Endothelial cell of umbilical vein (primary cell): ENCODE measurements at regions not wholly inside any gene's neighbourhood (a gene's known extent, or its start where the extent isn't known, plus 50 kb on each side); places are given as distances from the start of the nearest gene placed in this dataset.

ENCODE experiments used
- BruUV-seq: library from RNA; stranded (reverse); fragments of 400-500 nt; replicated peaks from 2 replicates; lab custom pipeline; 2021; lab: Mats Ljungman, UMichigan
- CTCF ChIA-PET: fragments of 300-600, 350-600 bp; sonication (Branson Sonifier 250); formaldehyde crosslinking; loops from one replicate; lab custom pipeline; 2021; ENCODE audit warnings: antibody characterized with exemption, inconsistent platforms; lab: Charles Lee
- POLR2A ChIA-PET: fragments of 300-600, 350-600 bp; sonication (Branson Sonifier 250); formaldehyde crosslinking; loops from one replicate; lab custom pipeline; 2021; ENCODE audit warnings: antibody characterized with exemption, inconsistent platforms; lab: Charles Lee
- DNase-seq: peaks from one replicate; pipeline ENCODE4 v3.0.0-alpha.2; 2011; ENCODE audit warnings: low read depth, low spot score
- FAIRE-seq: peaks from 2 replicates; lab custom pipeline; 2011; peaks lifted over from hg19 to GRCh38; lab: Jason Lieb, UNC
- H2AFZ ChIP-seq: 2 replicates; pipeline ENCODE4 v1.6.0; 2012; ENCODE audit warnings: low read depth, low read length, control low read depth, inconsistent platforms
- H3K27ac ChIP-seq: 2 replicates; pipeline ENCODE4 v1.5.1; 2011; ENCODE audit warnings: low read depth, mild to moderate bottlenecking, control low read depth, low read length, moderate library complexity; ENCODE audit not compliant: insufficient read depth
- H3K27me3 ChIP-seq, 2 experiments: 2 replicates each; pipeline versions ENCODE4 v1.6.0 to v1.6.1; 2011; ENCODE audit warnings: low read length in 2 of 2, mixed read lengths in 1 of 2; ENCODE audit not compliant: control insufficient read depth in 2 of 2, insufficient read depth in 2 of 2
- H3K36me3 ChIP-seq, 2 experiments: 2 replicates in 1 of 2; 3 replicates in 1 of 2; pipeline ENCODE4 v1.5.1; 2011; ENCODE audit warnings: low read length in 2 of 2, mild to moderate bottlenecking in 1 of 2, moderate library complexity in 1 of 2; ENCODE audit not compliant: control insufficient read depth in 2 of 2, insufficient read depth in 2 of 2; ENCODE audit errors: extremely low read depth in 1 of 2
- H3K4me1 ChIP-seq: 3 replicates; pipeline ENCODE4 v1.5.1; 2011; ENCODE audit warnings: mild to moderate bottlenecking, low read length; ENCODE audit not compliant: control insufficient read depth, insufficient read depth; ENCODE audit errors: extremely low read depth
- H3K4me2 ChIP-seq: 2 replicates; pipeline ENCODE4 v1.6.1; 2011; ENCODE audit warnings: low read length, control low read depth, mixed read lengths; ENCODE audit not compliant: insufficient read depth
- H3K4me3 ChIP-seq, 3 experiments: fragments of 200-600 bp in 1 of 3; sonication (generic), shearing (Covaris generic) in 1 of 3; replicated peaks in 1 of 3; 2 replicates each; pipeline ENCODE4 v1.5.1; 2011 to 2016; ENCODE audit warnings: control low read depth in 3 of 3, low read length in 3 of 3, mild to moderate bottlenecking in 2 of 3, inconsistent platforms in 1 of 3, low read depth in 1 of 3, moderate library complexity in 1 of 3; ENCODE audit not compliant: insufficient read depth in 1 of 3
- H3K79me2 ChIP-seq: 2 replicates; pipeline ENCODE4 v1.6.0; 2012; ENCODE audit warnings: low read length, inconsistent platforms; ENCODE audit not compliant: control insufficient read depth, insufficient read depth
- H3K9ac ChIP-seq: replicated peaks from 2 replicates; pipeline ENCODE3; 2011; ENCODE audit warnings: low read length, control low read depth; ENCODE audit not compliant: insufficient read depth; ENCODE audit errors: extremely low read depth
- H3K9me1 ChIP-seq: replicated peaks from 3 replicates; pipeline ENCODE4 v1.6.0; 2011; ENCODE audit warnings: mild to moderate bottlenecking, low read length; ENCODE audit not compliant: control insufficient read depth, insufficient read depth; ENCODE audit errors: extremely low read depth
- H3K9me3 ChIP-seq: replicated peaks from 2 replicates; pipeline ENCODE4 v1.5.1; 2012; ENCODE audit warnings: low read length, inconsistent platforms; ENCODE audit not compliant: control insufficient read depth, insufficient read depth
- H4K20me1 ChIP-seq: replicated peaks from 2 replicates; pipeline ENCODE3; 2011; ENCODE audit warnings: mild to moderate bottlenecking, low read length; ENCODE audit not compliant: control insufficient read depth, insufficient read depth; ENCODE audit errors: extremely low read depth
- EZH2 ChIP-seq: IDR thresholded peaks from 2 replicates; pipeline ENCODE4 v1.6.1; 2012; ENCODE audit warnings: borderline replicate concordance, low read depth, mild to moderate bottlenecking, moderate library complexity, low read length, inconsistent platforms; ENCODE audit not compliant: severe bottlenecking
- GATA2 ChIP-seq: IDR thresholded peaks from 2 replicates; pipeline ENCODE4 v1.7.0; 2011; ENCODE audit warnings: low read depth, mild to moderate bottlenecking, moderate library complexity, mixed read lengths, low read length; ENCODE audit not compliant: insufficient read length, insufficient read depth
- JUN ChIP-seq: IDR thresholded peaks from 2 replicates; pipeline ENCODE4 v1.6.1; 2011; ENCODE audit warnings: borderline replicate concordance, low read depth; ENCODE audit not compliant: insufficient read length, insufficient read depth
- MYC ChIP-seq: IDR thresholded peaks from one replicate; pipeline ENCODE4 v1.6.1; 2011; ENCODE audit warnings: mild to moderate bottlenecking, low read depth, low read length
- dilution Hi-C: fragments of 300-500 bp; cut with MboI; formaldehyde crosslinking; loops from one replicate; pipeline ENCODE4 v1.15.0; 2019; ENCODE audit warnings: low sequenced_read_pairs; ENCODE audit not compliant: extremely low pct_ligation_motif_present
- intact Hi-C: fragments of 100-400 bp; cut with micrococcal nuclease; formaldehyde crosslinking; loops from one replicate; pipeline ENCODE4 v1.10.0; 2022
- TF ChIP-seq, protein P1 (sequence below): IDR thresholded peaks from 2 replicates; pipeline ENCODE4 v1.6.1; 2011; ENCODE audit not compliant: insufficient read depth, insufficient read length
- TF ChIP-seq, protein P2 (sequence below), 2 donors: IDR thresholded peaks; 1 replicate in 1 of 2; 2 replicates in 1 of 2; pipeline ENCODE4 v1.5.1; 2011; ENCODE audit warnings: low read length in 2 of 2, mild to moderate bottlenecking in 2 of 2, moderate library complexity in 2 of 2, control low read depth in 1 of 2, inconsistent platforms in 1 of 2, low read depth in 1 of 2; ENCODE audit not compliant: insufficient read depth in 1 of 2; ENCODE audit errors: extremely low read depth in 1 of 2

DNA sequence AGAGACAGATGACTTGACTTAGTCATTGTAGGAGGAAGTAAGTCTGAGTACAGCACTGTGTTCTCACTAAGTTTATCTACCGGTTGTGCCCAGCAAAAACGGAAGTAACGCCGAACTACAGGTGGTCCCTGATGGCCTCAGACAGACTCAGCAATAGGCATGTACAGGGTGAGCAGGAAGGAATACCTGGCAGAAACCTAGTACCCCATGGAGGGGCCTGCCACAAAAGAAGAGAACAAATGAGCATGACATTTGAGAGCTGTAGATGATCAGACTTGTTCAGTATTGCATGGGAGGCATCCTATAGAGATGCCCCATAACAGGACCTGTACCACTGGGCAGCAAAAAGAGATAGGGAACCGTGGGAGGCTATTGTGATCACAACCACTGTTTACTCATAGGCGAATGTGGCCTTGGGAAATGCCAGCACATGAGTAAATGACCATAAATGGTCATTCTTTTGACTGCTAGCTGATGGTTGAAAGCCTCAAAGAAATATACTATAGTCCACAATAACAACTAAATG, 106.4 kb upstream of the TAB2 start:
- H3K36me3 ChIP-seq, result no peaks in the 10 kb centered on the region
- no peak overlapping the region for H2AFZ ChIP-seq
- dilution Hi-C loops (no loop called here), intact Hi-C loops (no loop called here)
- peaks cover 3 to 4% of the 10 kb centered on the region in 2 experiments for H3K27me3 ChIP-seq
- TF ChIP-seq GATA2 (no peak), EZH2 (no peak), MYC (no peak), JUN (no peak)
- TF ChIP-seq, protein P1, sequence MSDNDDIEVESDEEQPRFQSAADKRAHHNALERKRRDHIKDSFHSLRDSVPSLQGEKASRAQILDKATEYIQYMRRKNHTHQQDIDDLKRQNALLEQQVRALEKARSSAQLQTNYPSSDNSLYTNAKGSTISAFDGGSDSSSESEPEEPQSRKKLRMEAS, result no peak
- TF ChIP-seq, protein P2, sequence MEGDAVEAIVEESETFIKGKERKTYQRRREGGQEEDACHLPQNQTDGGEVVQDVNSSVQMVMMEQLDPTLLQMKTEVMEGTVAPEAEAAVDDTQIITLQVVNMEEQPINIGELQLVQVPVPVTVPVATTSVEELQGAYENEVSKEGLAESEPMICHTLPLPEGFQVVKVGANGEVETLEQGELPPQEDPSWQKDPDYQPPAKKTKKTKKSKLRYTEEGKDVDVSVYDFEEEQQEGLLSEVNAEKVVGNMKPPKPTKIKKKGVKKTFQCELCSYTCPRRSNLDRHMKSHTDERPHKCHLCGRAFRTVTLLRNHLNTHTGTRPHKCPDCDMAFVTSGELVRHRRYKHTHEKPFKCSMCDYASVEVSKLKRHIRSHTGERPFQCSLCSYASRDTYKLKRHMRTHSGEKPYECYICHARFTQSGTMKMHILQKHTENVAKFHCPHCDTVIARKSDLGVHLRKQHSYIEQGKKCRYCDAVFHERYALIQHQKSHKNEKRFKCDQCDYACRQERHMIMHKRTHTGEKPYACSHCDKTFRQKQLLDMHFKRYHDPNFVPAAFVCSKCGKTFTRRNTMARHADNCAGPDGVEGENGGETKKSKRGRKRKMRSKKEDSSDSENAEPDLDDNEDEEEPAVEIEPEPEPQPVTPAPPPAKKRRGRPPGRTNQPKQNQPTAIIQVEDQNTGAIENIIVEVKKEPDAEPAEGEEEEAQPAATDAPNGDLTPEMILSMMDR (IDR thresholded peaks at IDR 0.05; ENCODE audit: extremely low read depth in 1 of 2, insufficient read depth in 1 of 2, low read depth in 1 of 2, low read length in 2 of 2), result no peak
- H3K79me2 ChIP-seq, result no peaks in the 10 kb centered on the region
- DNase-seq, result no peak
- H3K4me1 ChIP-seq, result no peaks in the 10 kb centered on the region
- H3K9me1 ChIP-seq, result no peaks in the 10 kb centered on the region
- no TSS peak for BruUV-seq
- no peak overlapping the region for H3K4me3 ChIP-seq
- H3K9ac ChIP-seq, result no peak overlapping the region
- ChIA-PET POLR2A (no interaction called here), CTCF (no interaction called here)
- H3K27ac ChIP-seq, result no peak overlapping the region
- H4K20me1 ChIP-seq, result no peaks in the 10 kb centered on the region
- no peak overlapping the region for H3K4me2 ChIP-seq
- FAIRE-seq, result no peak
- H3K9me3 ChIP-seq, result no peaks in the 10 kb centered on the region
